Kidney tubule cell (primary cell): ENCODE measurements at regions not wholly inside any gene's neighbourhood (a gene's known extent, or its start where the extent isn't known, plus 50 kb on each side); places are given as distances from the start of the nearest gene placed in this dataset.

Experiments used
- DNase-seq: peaks from one replicate; pipeline ENCODE4 v3.0.0-alpha.2; 2018; ENCODE audit warnings: low spot score

GRCh38 chr6:164296411-164296810, 881.9 kb downstream of the QKI start:
- no peak for DNase-seq

- no peak for DNase-seq
These were observed 879.7 kb downstream of the QKI start for GRCh38 chr6:164294047-164294784.

GRCh38 chr6:164291224-164291623, 876.7 kb downstream of the QKI start:
- no peak for DNase-seq

GRCh38 chr6:164290101-164290500, 875.6 kb downstream of the QKI start:
- DNase-seq = no peak

- no peak for DNase-seq
These were observed 871.5 kb downstream of the QKI start for GRCh38 chr6:164286011-164286410.

GRCh38 chr6:164283574-164283973, 869.1 kb downstream of the QKI start:
- DNase-seq = no peak

- DNase-seq = no peak
These were observed 861.7 kb downstream of the QKI start for GRCh38 chr6:164276211-164276610.

GRCh38 chr6:164275773-164276172, 861.3 kb downstream of the QKI start:
- no peak for DNase-seq

- DNase-seq = no peak
These were observed 860.0 kb downstream of the QKI start for GRCh38 chr6:164274493-164274892.

GRCh38 chr6:164273491-164273890, 859.0 kb downstream of the QKI start:
- DNase-seq = no peak

GRCh38 chr6:164266851-164267250, 852.3 kb downstream of the QKI start:
- DNase-seq = no peak

GRCh38 chr6:164262348-164262747, 847.8 kb downstream of the QKI start:
- no peak for DNase-seq

GRCh38 chr6:164258421-164258820, 843.9 kb downstream of the QKI start:
- no peak for DNase-seq

GRCh38 chr6:164252948-164253347, 838.4 kb downstream of the QKI start:
- no peak for DNase-seq

- DNase-seq = no peak
These were observed 837.8 kb downstream of the QKI start for GRCh38 chr6:164252291-164252690.

GRCh38 chr6:164247106-164247505, 832.6 kb downstream of the QKI start:
- DNase-seq = peak; percentile 17

- no peak for DNase-seq
These were observed 831.6 kb downstream of the QKI start for GRCh38 chr6:164246082-164246481.

- no peak for DNase-seq
These were observed 829.4 kb downstream of the QKI start for GRCh38 chr6:164243949-164244348.

- DNase-seq = no peak
These were observed 828.6 kb downstream of the QKI start for GRCh38 chr6:164243012-164243610.

GRCh38 chr6:164230804-164231203, 816.3 kb downstream of the QKI start:
- no peak for DNase-seq

GRCh38 chr6:164230259-164230658, 815.7 kb downstream of the QKI start:
- no peak for DNase-seq

GRCh38 chr6:164229716-164230115, 815.2 kb downstream of the QKI start:
- DNase-seq = no peak

- DNase-seq = peak; percentile 54
These were observed 813.5 kb downstream of the QKI start for GRCh38 chr6:164227952-164228522.

- no peak for DNase-seq
These were observed 802.3 kb downstream of the QKI start for GRCh38 chr6:164216839-164217238.
